ENCODE measurements at regions not wholly inside any gene's neighbourhood (a gene's known extent, or its start where the extent isn't known, plus 50 kb on each side); places are given as distances from the start of the nearest gene placed in this dataset.

- H3K4me3 Mint-ChIP-seq = no peak overlapping the region
- no peak overlapping the region for H3K27ac Mint-ChIP-seq
- no peaks in the 10 kb centered on the region for H3K27me3 ChIP-seq (ENCODE audit: insufficient read depth, low read length, poor library complexity, severe bottlenecking)
- CTCF ChIA-PET = no interaction called here
- no peak overlapping the region for H3K4me3 ChIP-seq (ENCODE audit: low read length)
- H3K27me3 Mint-ChIP-seq = no peaks in the 10 kb centered on the region
- H3K4me1 ChIP-seq (ENCODE audit: insufficient read depth, low read length) = no peaks in the 10 kb centered on the region
- DNase-seq = no peak
- no peaks in the 10 kb centered on the region for H3K9me3 ChIP-seq (ENCODE audit: low read length)
- peaks cover 2 to 21% (median 5%) of the 10 kb centered on the region in 5 donors for H3K9me3 Mint-ChIP-seq
- no peak overlapping the region for H3K27ac ChIP-seq (ENCODE audit: low read depth, low read length)
- POLR2A ChIA-PET = no interaction called here
- no peaks in the 10 kb centered on the region for H3K36me3 ChIP-seq (ENCODE audit: insufficient read depth, low read length)
- no peaks in the 10 kb centered on the region for H3K4me1 Mint-ChIP-seq
- no peaks in the 10 kb centered on the region for H3K36me3 Mint-ChIP-seq
These were observed 839.6 kb downstream of the SLC6A15 start for GRCh38 chr12:84072961-84073360.

- peaks cover 2 to 12% (median 5%) of the 10 kb centered on the region in 5 donors for H3K9me3 Mint-ChIP-seq
- H3K27me3 ChIP-seq (ENCODE audit: insufficient read depth, low read length, poor library complexity, severe bottlenecking) = no peaks in the 10 kb centered on the region
- no peaks in the 10 kb centered on the region for H3K27me3 Mint-ChIP-seq
- H3K27ac ChIP-seq (ENCODE audit: low read depth, low read length) = no peak overlapping the region
- H3K4me3 ChIP-seq (ENCODE audit: low read length) = no peak overlapping the region
- CTCF ChIA-PET = no interaction called here
- H3K4me1 ChIP-seq (ENCODE audit: insufficient read depth, low read length) = no peaks in the 10 kb centered on the region
- H3K9me3 ChIP-seq (ENCODE audit: low read length) = no peaks in the 10 kb centered on the region
- no peaks in the 10 kb centered on the region for H3K36me3 Mint-ChIP-seq
- H3K4me1 Mint-ChIP-seq = no peaks in the 10 kb centered on the region
- no peak for DNase-seq
- POLR2A ChIA-PET = no interaction called here
- no peak overlapping the region for H3K27ac Mint-ChIP-seq
- no peaks in the 10 kb centered on the region for H3K36me3 ChIP-seq (ENCODE audit: insufficient read depth, low read length)
- no peak overlapping the region for H3K4me3 Mint-ChIP-seq
These were observed 842.3 kb downstream of the SLC6A15 start for GRCh38 chr12:84070292-84070691.

GRCh38 chr12:84069699-84070098 is 842.9 kb downstream of the SLC6A15 start:
- CTCF ChIA-PET = no interaction called here
- H3K27ac Mint-ChIP-seq = no peak overlapping the region

GRCh38 chr12:84069198-84069597 is 843.4 kb downstream of the SLC6A15 start:
- no peaks in the 10 kb centered on the region for H3K9me3 ChIP-seq (ENCODE audit: low read length)
- H3K4me1 Mint-ChIP-seq = no peaks in the 10 kb centered on the region
- no peaks in the 10 kb centered on the region for H3K27me3 Mint-ChIP-seq
- no peaks in the 10 kb centered on the region for H3K36me3 Mint-ChIP-seq
- H3K27me3 ChIP-seq (ENCODE audit: insufficient read depth, low read length, poor library complexity, severe bottlenecking) = no peaks in the 10 kb centered on the region
- POLR2A ChIA-PET = no interaction called here
- DNase-seq = no peak
- no peak overlapping the region for H3K27ac Mint-ChIP-seq
- CTCF ChIA-PET = no interaction called here
- H3K36me3 ChIP-seq (ENCODE audit: insufficient read depth, low read length) = no peaks in the 10 kb centered on the region
- no peaks in the 10 kb centered on the region for H3K4me1 ChIP-seq (ENCODE audit: insufficient read depth, low read length)
- peaks cover under 1 to 12% (median 3%) of the 10 kb centered on the region in 5 donors for H3K9me3 Mint-ChIP-seq
- no peak overlapping the region for H3K4me3 ChIP-seq (ENCODE audit: low read length)
- no peak overlapping the region for H3K27ac ChIP-seq (ENCODE audit: low read depth, low read length)
- H3K4me3 Mint-ChIP-seq = no peak overlapping the region

More at GRCh38 chr12:84069699-84070098, 842.9 kb downstream of the SLC6A15 start:
- POLR2A ChIA-PET = no interaction called here
- H3K4me1 ChIP-seq (ENCODE audit: insufficient read depth, low read length) = no peaks in the 10 kb centered on the region
- no peak overlapping the region for H3K4me3 ChIP-seq (ENCODE audit: low read length)
- Mint-ChIP-seq H3K36me3 (no peaks in the 10 kb centered on the region), H3K27me3 (no peaks in the 10 kb centered on the region), H3K9me3 (peaks cover 2 to 12% (median 3%) of the 10 kb centered on the region in 5 donors), H3K4me3 (no peak overlapping the region), H3K4me1 (no peaks in the 10 kb centered on the region)
- H3K27ac ChIP-seq (ENCODE audit: low read depth, low read length) = no peak overlapping the region
- no peaks in the 10 kb centered on the region for H3K9me3 ChIP-seq (ENCODE audit: low read length)
- H3K36me3 ChIP-seq (ENCODE audit: insufficient read depth, low read length) = no peaks in the 10 kb centered on the region
- no peaks in the 10 kb centered on the region for H3K27me3 ChIP-seq (ENCODE audit: insufficient read depth, low read length, poor library complexity, severe bottlenecking)
- DNase-seq = no peak

GRCh38 chr12:84058136-84058535 is 854.5 kb downstream of the SLC6A15 start:
- H3K4me1 ChIP-seq (ENCODE audit: insufficient read depth, low read length) = no peaks in the 10 kb centered on the region
- no peak overlapping the region for H3K4me3 ChIP-seq (ENCODE audit: low read length)
- H3K9me3 ChIP-seq (ENCODE audit: low read length) = no peaks in the 10 kb centered on the region
- DNase-seq = no peak
- H3K4me3 Mint-ChIP-seq = no peak overlapping the region
- H3K9me3 Mint-ChIP-seq = peaks cover 0 to 28% (median 5%) of the 10 kb centered on the region in 5 donors
- no peaks in the 10 kb centered on the region for H3K36me3 Mint-ChIP-seq
- no peaks in the 10 kb centered on the region for H3K27me3 Mint-ChIP-seq
- H3K27ac Mint-ChIP-seq = no peak overlapping the region
- CTCF ChIA-PET = no interaction called here
- no peaks in the 10 kb centered on the region for H3K36me3 ChIP-seq (ENCODE audit: insufficient read depth, low read length)
- no peaks in the 10 kb centered on the region for H3K4me1 Mint-ChIP-seq
- H3K27me3 ChIP-seq (ENCODE audit: insufficient read depth, low read length, poor library complexity, severe bottlenecking) = no peaks in the 10 kb centered on the region
- POLR2A ChIA-PET = no interaction called here
- no peak overlapping the region for H3K27ac ChIP-seq (ENCODE audit: low read depth, low read length)

- POLR2A ChIA-PET = no interaction called here
- H3K36me3 Mint-ChIP-seq = no peaks in the 10 kb centered on the region
- no peaks in the 10 kb centered on the region for H3K9me3 ChIP-seq (ENCODE audit: low read length)
- no peak overlapping the region for H3K27ac ChIP-seq (ENCODE audit: low read depth, low read length)
- H3K4me3 ChIP-seq (ENCODE audit: low read length) = no peak overlapping the region
- no peaks in the 10 kb centered on the region for H3K27me3 Mint-ChIP-seq
- peaks cover 0 to 26% (median 5%) of the 10 kb centered on the region in 5 donors for H3K9me3 Mint-ChIP-seq
- H3K4me3 Mint-ChIP-seq = no peak overlapping the region
- no peaks in the 10 kb centered on the region for H3K36me3 ChIP-seq (ENCODE audit: insufficient read depth, low read length)
- no peaks in the 10 kb centered on the region for H3K27me3 ChIP-seq (ENCODE audit: insufficient read depth, low read length, poor library complexity, severe bottlenecking)
- no peaks in the 10 kb centered on the region for H3K4me1 Mint-ChIP-seq
- no peak for DNase-seq
- no peak overlapping the region for H3K27ac Mint-ChIP-seq
- no peaks in the 10 kb centered on the region for H3K4me1 ChIP-seq (ENCODE audit: insufficient read depth, low read length)
- CTCF ChIA-PET = no interaction called here
These were observed 857.8 kb downstream of the SLC6A15 start for GRCh38 chr12:84054811-84055210.

- CTCF ChIA-PET = no interaction called here
These were observed 864.7 kb downstream of the SLC6A15 start for GRCh38 chr12:84047881-84048280.

GRCh38 chr12:84046859-84047258 is 865.7 kb downstream of the SLC6A15 start:
- Mint-ChIP-seq H3K9me3 (peaks cover 0 to 5% (median 4%) of the 10 kb centered on the region in 5 donors), H3K4me3 (no peak overlapping the region), H3K27me3 (no peaks in the 10 kb centered on the region), H3K36me3 (no peaks in the 10 kb centered on the region), H3K27ac (no peak overlapping the region), H3K4me1 (no peaks in the 10 kb centered on the region)
- Histone ChIP-seq H3K27me3 (ENCODE audit: insufficient read depth, low read length, poor library complexity, severe bottlenecking) (no peaks in the 10 kb centered on the region), H3K4me1 (ENCODE audit: insufficient read depth, low read length) (no peaks in the 10 kb centered on the region), H3K36me3 (ENCODE audit: insufficient read depth, low read length) (no peaks in the 10 kb centered on the region), H3K27ac (ENCODE audit: low read depth, low read length) (no peak overlapping the region), H3K9me3 (ENCODE audit: low read length) (no peaks in the 10 kb centered on the region), H3K4me3 (ENCODE audit: low read length) (no peak overlapping the region)
- ChIA-PET POLR2A (no interaction called here), CTCF (no interaction called here)
- DNase-seq = no peak

More at GRCh38 chr12:84047881-84048280, 864.7 kb downstream of the SLC6A15 start:
- H3K4me1 ChIP-seq (ENCODE audit: insufficient read depth, low read length) = no peaks in the 10 kb centered on the region
- Mint-ChIP-seq H3K4me1 (no peaks in the 10 kb centered on the region), H3K27ac (no peak overlapping the region), H3K36me3 (no peaks in the 10 kb centered on the region), H3K9me3 (peaks cover 0 to 5% (median 4%) of the 10 kb centered on the region in 5 donors), H3K4me3 (no peak overlapping the region), H3K27me3 (no peaks in the 10 kb centered on the region)
- H3K9me3 ChIP-seq (ENCODE audit: low read length) = no peaks in the 10 kb centered on the region
- H3K36me3 ChIP-seq (ENCODE audit: insufficient read depth, low read length) = no peaks in the 10 kb centered on the region
- H3K27me3 ChIP-seq (ENCODE audit: insufficient read depth, low read length, poor library complexity, severe bottlenecking) = no peaks in the 10 kb centered on the region
- no peak for DNase-seq
- H3K4me3 ChIP-seq (ENCODE audit: low read length) = no peak overlapping the region
- POLR2A ChIA-PET = no interaction called here
- H3K27ac ChIP-seq (ENCODE audit: low read depth, low read length) = no peak overlapping the region

- Mint-ChIP-seq H3K9me3 (peaks cover 2 to 7% (median 4%) of the 10 kb centered on the region in 5 donors), H3K27ac (no peak overlapping the region), H3K36me3 (no peaks in the 10 kb centered on the region), H3K4me1 (no peaks in the 10 kb centered on the region), H3K27me3 (no peaks in the 10 kb centered on the region), H3K4me3 (no peak overlapping the region)
- Histone ChIP-seq H3K27ac (ENCODE audit: low read depth, low read length) (no peak overlapping the region), H3K4me1 (ENCODE audit: insufficient read depth, low read length) (no peaks in the 10 kb centered on the region), H3K27me3 (ENCODE audit: insufficient read depth, low read length, poor library complexity, severe bottlenecking) (no peaks in the 10 kb centered on the region), H3K4me3 (ENCODE audit: low read length) (no peak overlapping the region), H3K9me3 (ENCODE audit: low read length) (no peaks in the 10 kb centered on the region), H3K36me3 (ENCODE audit: insufficient read depth, low read length) (no peaks in the 10 kb centered on the region)
- POLR2A ChIA-PET = no interaction called here
- DNase-seq = no peak
- CTCF ChIA-PET = no interaction called here
These were observed 869.2 kb downstream of the SLC6A15 start for GRCh38 chr12:84043355-84043754.
